ENCODE measurements at regions not wholly inside any gene's neighbourhood (a gene's known extent, or its start where the extent isn't known, plus 50 kb on each side); places are given as distances from the start of the nearest gene placed in this dataset.

DNA sequence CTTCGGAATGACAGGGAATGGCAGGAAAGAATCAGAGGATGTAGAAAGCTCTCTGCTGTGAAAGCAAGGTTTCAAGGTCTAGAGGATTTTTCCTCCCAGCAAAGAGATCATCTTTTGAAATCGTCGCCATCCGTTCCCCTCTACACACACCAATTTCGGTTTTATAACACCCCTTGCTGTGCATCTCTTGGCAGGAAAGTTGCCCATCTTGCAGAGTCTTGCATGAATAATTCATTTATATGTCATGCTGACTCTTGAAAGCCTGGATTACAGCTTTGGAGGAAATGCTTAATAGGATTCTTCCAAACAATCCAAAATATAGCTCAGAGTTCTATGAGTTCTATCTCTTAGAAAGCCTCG is 262.7 kb downstream of the CHL1 start:
- WGBS, 2 donors: 46 to 60% methylated on average over 6 of the region's 6 CpGs
- H3K4me1 ChIP-seq: no peaks in the 10 kb centered on the region
- no peaks in the 10 kb centered on the region for H3K36me3 ChIP-seq
- H3K4me3 ChIP-seq: no peak overlapping the region
- intact Hi-C loops (cut with DNase I): no loop called here
- H3K27me3 ChIP-seq: peaks cover 0 to 9% (median 0%) of the 10 kb centered on the region in 4 donors
- ATAC-seq: no peak
- TF ChIP-seq, protein P1, sequence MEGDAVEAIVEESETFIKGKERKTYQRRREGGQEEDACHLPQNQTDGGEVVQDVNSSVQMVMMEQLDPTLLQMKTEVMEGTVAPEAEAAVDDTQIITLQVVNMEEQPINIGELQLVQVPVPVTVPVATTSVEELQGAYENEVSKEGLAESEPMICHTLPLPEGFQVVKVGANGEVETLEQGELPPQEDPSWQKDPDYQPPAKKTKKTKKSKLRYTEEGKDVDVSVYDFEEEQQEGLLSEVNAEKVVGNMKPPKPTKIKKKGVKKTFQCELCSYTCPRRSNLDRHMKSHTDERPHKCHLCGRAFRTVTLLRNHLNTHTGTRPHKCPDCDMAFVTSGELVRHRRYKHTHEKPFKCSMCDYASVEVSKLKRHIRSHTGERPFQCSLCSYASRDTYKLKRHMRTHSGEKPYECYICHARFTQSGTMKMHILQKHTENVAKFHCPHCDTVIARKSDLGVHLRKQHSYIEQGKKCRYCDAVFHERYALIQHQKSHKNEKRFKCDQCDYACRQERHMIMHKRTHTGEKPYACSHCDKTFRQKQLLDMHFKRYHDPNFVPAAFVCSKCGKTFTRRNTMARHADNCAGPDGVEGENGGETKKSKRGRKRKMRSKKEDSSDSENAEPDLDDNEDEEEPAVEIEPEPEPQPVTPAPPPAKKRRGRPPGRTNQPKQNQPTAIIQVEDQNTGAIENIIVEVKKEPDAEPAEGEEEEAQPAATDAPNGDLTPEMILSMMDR (IDR thresholded peaks at IDR 0.05): no peak
- no peak for DNase-seq
- no peaks in the 10 kb centered on the region for H3K9me3 ChIP-seq
- no peak overlapping the region for H3K27ac ChIP-seq
- FAIRE-seq: no peak

DNA sequence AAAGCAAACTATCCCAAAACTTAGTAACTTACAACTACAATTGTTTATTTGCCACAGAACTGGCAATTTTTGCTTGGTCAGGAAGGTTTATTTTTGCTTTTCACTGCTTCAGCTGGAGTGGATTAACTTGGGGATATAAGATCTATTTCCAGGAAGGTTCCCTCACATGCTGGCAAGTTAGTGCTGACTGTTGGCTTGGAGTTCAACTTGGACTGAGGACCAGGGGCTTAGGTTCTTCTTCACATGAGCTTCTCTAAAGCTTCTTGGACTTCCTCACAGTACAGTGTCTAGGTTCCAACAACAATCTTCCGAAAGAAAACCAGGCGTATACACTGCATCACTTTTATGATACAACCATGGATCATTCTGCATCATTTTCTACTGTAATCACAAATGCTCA is 264.4 kb downstream of the CHL1 start:
- Histone ChIP-seq H3K27me3 (peaks cover 0 to 9% (median 0%) of the 10 kb centered on the region in 4 donors), H3K27ac (no peak overlapping the region), H3K36me3 (no peaks in the 10 kb centered on the region), H3K9me3 (no peaks in the 10 kb centered on the region), H3K4me3 (no peak overlapping the region), H3K4me1 (no peaks in the 10 kb centered on the region)
- no peak for FAIRE-seq
- WGBS, 2 donors: 86 to 94% methylated on average over 2 of the region's 2 CpGs
- TF ChIP-seq, protein P1 (IDR thresholded peaks at IDR 0.05): no peak
- no peak for DNase-seq
- no peak for ATAC-seq
- intact Hi-C loops (cut with DNase I): no loop called here

DNA sequence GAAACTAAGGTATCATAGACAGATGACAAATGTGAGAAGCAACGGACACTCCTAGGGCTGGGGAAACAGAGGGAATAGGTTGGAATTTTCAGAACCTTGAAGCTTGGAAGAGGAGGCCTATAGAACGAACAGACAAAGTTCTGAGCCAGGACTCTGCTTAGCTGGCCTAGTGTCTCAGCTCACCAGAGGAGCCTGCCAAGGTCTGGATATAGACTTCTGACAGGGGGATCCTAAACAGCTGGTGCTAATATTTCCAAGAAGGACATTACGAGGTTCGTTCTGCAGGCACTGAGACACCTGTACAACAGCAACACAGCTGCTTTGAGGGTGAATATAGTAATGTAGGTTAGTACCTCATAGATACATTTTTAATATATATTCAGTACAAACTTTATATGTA is 266.3 kb downstream of the CHL1 start:
- FAIRE-seq: no peak

GRCh38 chr3:463252-464192 is 267.0 kb downstream of the CHL1 start:
- 44 to 63% methylated on average over 7 of the region's 7 CpGs for WGBS, 2 donors
- intact Hi-C loops (cut with DNase I): no loop called here
- no peak overlapping the region for H3K27ac ChIP-seq
- TF ChIP-seq, protein P1 (IDR thresholded peaks at IDR 0.05): no peak
- no peaks in the 10 kb centered on the region for H3K9me3 ChIP-seq
- DNase-seq (no peak), FAIRE-seq (no peak), ATAC-seq (no peak)
- no peaks in the 10 kb centered on the region for H3K36me3 ChIP-seq
- no peak overlapping the region for H3K4me3 ChIP-seq
- H3K27me3 ChIP-seq: no peaks in the 10 kb centered on the region
- no peaks in the 10 kb centered on the region for H3K4me1 ChIP-seq

More for the DNA sequence above, 266.3 kb downstream of the CHL1 start:
- intact Hi-C loops (cut with DNase I): no loop called here
- TF ChIP-seq, protein P1 (IDR thresholded peaks at IDR 0.05): no peak
- Histone ChIP-seq H3K27ac (no peak overlapping the region), H3K9me3 (no peaks in the 10 kb centered on the region), H3K36me3 (no peaks in the 10 kb centered on the region), H3K4me3 (no peak overlapping the region), H3K4me1 (no peaks in the 10 kb centered on the region), H3K27me3 (no peaks in the 10 kb centered on the region)
- DNase-seq: no peak
- no peak for ATAC-seq
- WGBS, 2 donors: 44 to 61% methylated on average over 4 of the region's 4 CpGs

DNA sequence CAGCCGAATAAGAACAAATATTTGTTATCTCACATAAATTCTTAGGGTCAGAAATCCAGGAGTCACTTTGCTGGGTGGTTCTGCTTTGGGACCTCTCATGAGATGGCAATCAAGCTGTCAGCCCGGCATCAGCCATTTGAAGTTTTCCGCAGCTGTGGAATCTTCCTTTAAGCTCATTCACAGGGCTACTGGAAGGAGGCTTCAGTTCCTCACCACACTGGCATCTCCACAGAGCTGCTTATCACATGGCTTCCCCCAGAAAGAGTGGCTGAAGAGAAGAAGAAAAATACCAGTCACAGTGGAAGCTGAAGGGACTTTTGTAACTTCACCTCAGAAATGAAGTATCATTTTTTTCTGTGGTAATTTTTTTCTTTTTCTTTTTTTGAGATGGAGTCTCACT is 267.7 kb downstream of the CHL1 start:
- ATAC-seq (no peak), DNase-seq (no peak), FAIRE-seq (no peak)
- Histone ChIP-seq H3K27me3 (no peaks in the 10 kb centered on the region), H3K4me3 (no peak overlapping the region), H3K27ac (no peak overlapping the region), H3K4me1 (no peaks in the 10 kb centered on the region), H3K9me3 (no peaks in the 10 kb centered on the region), H3K36me3 (no peaks in the 10 kb centered on the region)
- TF ChIP-seq, protein P1 (IDR thresholded peaks at IDR 0.05): no peak
- intact Hi-C loops (cut with DNase I): no loop called here
- 18 to 27% methylated on average over 3 of the region's 3 CpGs for WGBS, 2 donors

Measured in pancreas (tissue), 10 donors.